Suprapubic skin (tissue), 3 donors: ENCODE measurements at regions not wholly inside any gene's neighbourhood (a gene's known extent, or its start where the extent isn't known, plus 50 kb on each side); places are given as distances from the start of the nearest gene placed in this dataset.

Experiments used
- CTCF ChIP-seq, 2 donors: fragments of 200-600 bp in 1 of 2; fragments of 450-650 bp in 1 of 2; sonication (generic) in 1 of 2; IDR thresholded peaks; one replicate each; pipeline ENCODE4 v1.5.1; 2016 to 2019; ENCODE audit warnings: antibody characterized with exemption in 2 of 2, mild to moderate bottlenecking in 1 of 2, moderate library complexity in 1 of 2
- POLR2AphosphoS5 ChIP-seq, 3 donors: sonication (generic); formaldehyde crosslinking; IDR thresholded peaks; one replicate each; pipeline ENCODE4 v1.6.1; 2017; ENCODE audit warnings: antibody characterized with exemption in 3 of 3

DNA sequence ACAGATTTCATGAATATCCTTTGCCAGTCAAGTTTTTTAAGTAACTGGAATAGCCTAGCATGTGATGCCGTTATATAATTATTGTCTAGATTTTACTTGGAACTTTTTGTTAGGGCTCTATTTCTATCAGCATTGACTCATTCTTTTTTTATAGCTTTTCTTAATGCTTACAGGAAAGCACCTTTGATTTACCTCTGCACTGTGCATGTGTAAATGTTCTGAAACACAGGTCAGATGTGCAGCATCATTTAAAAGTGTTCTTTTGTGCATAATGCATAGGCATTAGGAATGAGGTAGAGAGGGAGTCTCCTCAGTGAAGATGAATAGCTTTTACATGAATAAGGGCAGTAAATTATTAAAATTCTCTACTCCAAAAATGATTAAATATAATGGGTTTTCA, 669.3 kb upstream of the MBL2 start:
- no peak for TF ChIP-seq CTCF (IDR thresholded peaks at IDR 0.05)
- no peak for TF ChIP-seq POLR2AphosphoS5 (IDR thresholded peaks at IDR 0.05)
